Middle frontal gyrus (tissue), 1 donor: ENCODE measurements at regions not wholly inside any gene's neighbourhood (a gene's known extent, or its start where the extent isn't known, plus 50 kb on each side); places are given as distances from the start of the nearest gene placed in this dataset.
"Not testable (repeated sequence)": the region's sequence is repeated elsewhere in the genome, so short reads cannot be mapped to it uniquely, and the experiment has no call there.

Experiments used
- DNase-seq: peaks from one replicate; pipeline ENCODE4 v3.0.0-alpha.2; 2015; ENCODE audit warnings: low spot score; ENCODE audit errors: extremely low spot score

DNA sequence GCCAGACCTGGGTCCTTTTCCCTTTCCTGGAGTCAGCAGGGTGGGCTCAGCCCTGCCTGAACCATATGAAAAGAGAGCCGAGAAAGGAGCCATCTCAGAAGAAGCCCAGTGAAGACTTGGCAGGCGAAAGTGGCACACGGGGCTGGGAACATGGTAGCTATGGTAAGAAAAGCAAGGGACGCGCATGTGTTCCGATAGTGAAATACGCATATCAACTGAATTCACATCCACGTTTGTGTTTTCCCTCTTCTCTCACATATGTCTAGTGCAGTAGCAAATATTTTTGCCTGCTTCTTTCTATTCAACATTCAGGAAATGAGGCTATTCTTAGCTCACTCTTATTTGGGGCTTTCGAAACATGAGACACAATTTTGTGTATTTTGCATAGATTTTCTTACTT lies 54.1 kb upstream of the PEG3 start:
- DNase-seq, result no peak

DNA sequence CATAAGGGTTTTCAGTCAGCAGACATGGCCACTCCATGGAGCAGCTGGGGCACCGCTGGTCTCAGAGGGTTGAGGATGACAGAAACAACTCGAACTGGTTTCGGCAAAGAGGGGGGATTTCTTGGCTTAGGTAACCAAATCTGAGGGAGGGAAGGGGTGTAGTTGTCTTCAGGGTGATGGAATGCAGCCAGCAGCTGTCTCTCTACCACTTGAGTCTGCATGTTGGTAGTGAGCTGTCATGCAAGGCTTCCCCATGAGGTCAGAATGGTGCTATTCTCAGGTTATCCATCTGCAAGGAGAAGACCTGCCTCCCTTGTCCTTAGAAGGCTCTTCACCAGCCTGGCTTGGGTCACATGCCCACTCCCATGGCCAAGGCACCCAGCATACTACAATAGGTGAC lies 55.6 kb upstream of the PEG3 start:
- no peak for DNase-seq

DNA sequence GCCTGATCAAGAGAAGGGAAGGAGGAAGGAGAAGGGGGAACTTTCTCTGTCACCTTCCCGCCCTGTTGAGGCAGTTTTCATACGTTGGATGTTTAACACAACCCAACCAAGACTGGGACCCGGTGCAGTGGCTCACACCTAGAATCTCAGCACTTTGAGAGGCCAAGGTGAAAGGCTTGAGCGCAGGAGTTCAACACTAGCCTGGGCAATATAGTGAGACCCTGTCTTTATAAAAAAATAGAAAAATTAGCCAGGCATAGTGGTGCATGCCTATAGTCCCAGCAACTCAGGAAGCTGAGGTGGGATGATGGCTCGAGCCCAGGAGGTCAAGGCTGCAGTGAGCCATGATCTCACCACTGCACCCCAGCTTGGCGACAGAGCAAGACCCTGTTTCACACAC lies 59.4 kb upstream of the PEG3 start:
- DNase-seq, result no peak

DNA sequence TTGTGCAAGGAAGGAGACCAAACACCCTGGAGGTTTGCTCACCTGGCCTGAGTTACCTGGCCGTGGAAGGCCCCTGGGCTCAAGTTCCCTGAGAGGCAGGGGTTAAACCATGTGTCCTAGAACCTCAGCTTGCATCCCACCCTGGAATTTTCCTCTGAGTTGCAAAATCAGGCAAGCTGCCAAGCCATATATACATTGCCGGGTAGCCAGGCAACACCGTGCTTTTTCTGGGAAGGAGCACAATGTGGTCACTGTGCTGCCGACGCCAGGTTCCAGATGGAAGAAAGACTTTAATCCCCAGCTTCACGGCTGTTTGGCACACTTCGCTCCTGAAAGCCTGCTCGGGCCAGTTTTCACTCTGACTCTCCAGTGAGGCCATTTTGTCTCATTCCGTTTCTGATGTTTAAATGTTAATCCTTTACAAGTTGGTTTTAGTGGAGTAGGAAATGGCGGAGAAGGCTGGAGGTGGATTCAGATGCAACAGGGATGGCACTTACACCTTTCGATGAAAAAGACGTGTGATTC lies 60.1 kb upstream of the PEG3 start:
- no peak for DNase-seq

DNA sequence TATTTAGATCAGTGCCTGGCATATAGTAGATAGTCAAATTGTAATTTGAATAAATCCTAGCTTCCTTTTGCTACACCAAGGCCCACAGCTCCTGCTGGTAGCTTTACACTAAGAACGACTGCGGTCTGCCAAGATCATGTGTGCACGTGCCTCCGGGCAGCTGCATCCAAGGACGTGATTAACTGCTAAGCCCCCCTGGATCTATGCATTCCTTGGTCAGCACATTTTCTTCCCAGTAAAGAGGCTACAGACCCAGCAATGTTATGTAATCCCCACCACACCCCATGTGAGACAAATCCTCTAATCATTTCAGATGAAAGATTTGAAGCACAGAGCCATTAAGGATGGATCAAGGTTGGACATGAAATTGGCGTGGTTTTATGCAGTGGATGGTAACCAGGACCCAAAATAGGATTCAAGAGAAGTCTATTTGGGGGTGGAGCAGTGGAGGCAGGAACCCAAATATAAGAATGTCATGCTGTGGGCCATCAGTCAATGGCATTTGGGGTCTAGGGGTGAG lies 65.2 kb upstream of the PEG3 start:
- DNase-seq, result no peak

DNA sequence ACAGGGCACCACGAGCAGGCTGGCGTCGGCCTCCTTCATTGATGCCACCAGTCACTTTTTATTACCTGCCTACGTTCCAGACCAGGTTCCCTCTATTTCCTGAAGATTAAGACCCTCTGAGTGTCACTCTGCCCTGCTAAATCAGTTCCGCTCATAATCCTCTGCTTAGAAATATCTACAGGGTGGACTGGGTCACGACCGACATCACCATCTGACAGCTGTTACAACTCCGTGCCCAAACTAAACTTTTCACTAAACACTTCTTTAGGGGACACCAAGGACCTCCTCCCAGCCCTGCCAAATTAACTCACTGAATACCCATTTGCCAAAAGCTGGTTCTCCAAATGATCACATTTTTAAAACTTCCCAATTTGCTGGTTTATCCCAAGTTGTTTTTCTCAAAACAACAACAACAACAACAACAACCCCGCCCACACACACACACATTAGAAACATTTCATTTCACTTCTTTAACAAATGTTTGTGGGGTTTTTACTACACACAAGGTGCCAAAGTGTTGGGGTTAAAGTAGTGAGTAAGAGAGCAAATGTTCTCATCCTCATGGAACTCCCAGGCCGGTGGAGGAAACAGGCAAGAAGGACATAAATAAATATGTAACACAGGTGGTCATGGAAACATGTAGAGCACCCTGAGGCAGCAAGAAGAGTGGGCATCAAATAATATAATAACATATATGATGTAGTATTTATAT lies 72.0 kb upstream of the PEG3 start:
- no peak for DNase-seq

- not testable (repeated sequence) for DNase-seq
Observed at GRCh38 chr19:56913113-56913455, 72.6 kb upstream of the PEG3 start.

DNA sequence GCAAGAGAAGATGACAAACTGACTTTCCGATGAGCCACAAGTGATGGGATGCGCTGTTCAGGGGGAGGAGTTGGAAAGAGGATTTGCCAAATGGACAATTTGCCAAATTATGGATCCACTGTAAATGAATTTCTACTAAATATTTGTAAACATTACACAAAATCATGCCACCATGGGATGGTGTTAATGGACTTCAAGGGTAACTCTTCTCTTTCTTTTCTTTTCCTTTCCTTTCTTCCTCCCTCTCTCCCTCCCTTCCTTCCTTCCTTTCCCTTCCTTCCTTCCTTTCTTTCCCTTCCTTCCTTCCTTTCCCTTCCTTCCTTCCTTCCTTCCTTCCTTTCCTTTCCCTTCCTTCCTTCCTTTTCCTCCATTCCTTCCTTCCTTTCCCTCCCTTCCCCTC lies 76.0 kb upstream of the PEG3 start:
- DNase-seq, result no peak

DNA sequence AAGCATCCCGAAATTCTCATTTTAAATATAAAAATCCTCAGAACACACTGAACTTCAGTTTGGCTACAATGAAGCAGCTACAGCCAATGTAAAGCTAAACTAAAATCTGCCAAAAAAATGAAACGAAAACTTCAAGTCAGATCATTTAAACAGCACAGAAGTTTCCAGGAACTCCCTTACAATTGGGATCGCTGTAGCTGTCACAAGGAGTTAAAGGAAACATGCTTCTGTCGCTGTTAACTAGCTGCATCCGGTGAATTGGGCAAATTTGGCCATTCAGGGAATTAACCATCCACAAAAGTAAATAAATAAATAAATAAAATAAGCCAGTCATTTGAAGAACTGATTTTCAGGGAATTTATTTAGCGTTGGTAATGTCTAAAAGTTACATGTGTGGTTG lies 77.0 kb upstream of the PEG3 start:
- no peak for DNase-seq

GRCh38 chr19:56917998-56918397 lies 77.5 kb upstream of the PEG3 start:
- no peak for DNase-seq

GRCh38 chr19:56918682-56919307 lies 78.3 kb upstream of the PEG3 start:
- DNase-seq, result no peak

DNA sequence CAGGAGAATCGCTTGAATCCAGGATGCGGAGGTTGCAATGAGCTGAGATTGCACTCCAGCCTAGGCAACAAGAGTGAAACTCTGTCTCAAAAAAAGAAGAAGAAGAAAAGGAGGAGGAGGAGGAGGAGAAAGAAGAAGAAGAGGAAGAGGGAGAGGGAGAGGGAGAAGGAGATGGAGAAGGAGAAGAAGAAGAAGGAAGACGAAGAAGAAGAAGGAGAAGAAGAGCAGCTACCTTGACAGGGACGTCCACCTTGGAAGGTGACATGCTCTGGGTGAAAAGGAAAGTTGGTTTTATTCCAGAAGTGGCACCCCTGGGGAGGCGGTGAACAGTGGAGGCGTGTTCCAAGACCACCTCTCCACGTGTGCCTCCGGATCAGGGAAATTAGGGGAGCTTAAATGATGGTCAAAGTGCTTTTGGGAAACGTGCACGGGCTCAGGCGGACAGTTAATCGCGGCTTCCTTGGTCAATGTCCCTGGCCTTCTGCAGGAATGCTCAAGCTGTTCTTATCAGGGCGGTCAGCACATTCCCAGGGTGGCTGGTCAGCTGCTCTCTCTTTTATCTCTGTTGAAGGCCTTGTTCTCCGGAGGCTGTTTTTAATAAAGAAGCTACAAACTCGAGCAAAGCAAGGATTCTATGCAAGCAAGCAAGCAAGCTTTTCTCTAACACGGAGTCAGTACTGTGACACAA lies 78.9 kb upstream of the PEG3 start:
- DNase-seq, result no peak

- not testable (repeated sequence) for DNase-seq
Observed at GRCh38 chr19:56926094-56926493, 85.6 kb upstream of the PEG3 start.

DNA sequence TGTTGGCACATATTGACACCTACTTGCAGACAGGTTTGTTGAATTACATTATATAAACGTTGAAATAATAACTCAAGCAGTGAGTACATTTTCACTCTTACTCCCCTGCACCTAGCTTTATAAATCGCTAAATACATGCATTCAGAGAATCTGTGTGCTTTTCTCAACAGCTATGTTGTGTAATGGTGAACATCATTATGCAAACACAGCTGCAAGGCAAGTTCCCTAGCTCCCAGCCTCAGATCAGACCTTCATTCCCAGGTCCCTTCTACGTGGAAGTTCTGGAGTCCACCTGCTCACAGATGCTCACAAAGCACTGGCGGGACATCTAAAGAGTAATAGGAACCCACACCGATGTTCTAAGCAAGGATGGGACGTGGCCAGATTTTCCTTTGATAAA lies 86.8 kb upstream of the PEG3 start:
- no peak for DNase-seq

- DNase-seq, result no peak
Observed at GRCh38 chr19:56927791-56928207, 87.3 kb upstream of the PEG3 start.

DNA sequence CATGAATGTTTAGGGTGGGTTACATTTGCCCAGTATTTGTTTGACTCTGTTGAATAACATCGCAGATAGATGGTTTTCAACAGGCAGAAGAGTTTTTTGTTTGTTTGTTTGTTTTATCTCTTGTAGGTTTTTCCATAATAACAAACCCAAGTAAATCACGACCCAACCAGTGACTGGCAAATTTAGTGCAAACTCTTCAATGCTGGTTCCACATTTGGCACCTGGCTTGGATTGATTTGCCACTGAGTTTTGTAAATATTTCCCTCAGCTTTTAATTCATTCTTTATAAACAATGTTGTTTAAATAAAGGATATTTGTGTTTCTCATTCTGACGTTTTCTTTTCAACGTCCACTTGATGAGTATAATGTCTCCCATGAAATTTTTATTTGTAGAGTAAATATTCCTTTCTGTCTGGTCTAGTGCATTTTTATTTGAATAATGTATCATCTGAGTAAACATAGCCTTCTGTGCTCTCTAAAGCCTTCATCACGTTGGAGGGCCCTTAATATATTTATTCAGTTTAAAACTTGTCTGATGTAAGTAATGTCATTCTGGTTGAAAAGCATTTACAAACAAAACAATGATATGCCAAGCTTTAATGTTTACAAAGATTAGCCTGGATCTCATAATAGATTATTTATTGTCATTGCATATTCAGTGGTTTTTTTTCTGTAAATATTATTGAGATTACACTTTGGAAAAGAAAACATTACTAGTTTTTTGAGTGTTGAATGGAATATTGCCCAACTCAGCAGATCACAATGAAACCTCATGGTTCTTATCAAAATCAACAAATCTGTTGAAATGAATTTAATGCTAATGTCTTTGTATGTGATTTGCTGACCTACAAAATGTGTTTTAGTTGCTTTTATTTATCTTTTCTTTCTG lies 90.4 kb upstream of the PEG3 start:
- DNase-seq, result no peak

GRCh38 chr19:56933014-56933705 lies 92.6 kb upstream of the PEG3 start:
- DNase-seq, result no peak

- no peak for DNase-seq
Observed at GRCh38 chr19:56934438-56935090, 94.0 kb upstream of the PEG3 start.

- DNase-seq, result no peak
Observed at GRCh38 chr19:56939951-56940350, 99.4 kb upstream of the PEG3 start.

GRCh38 chr19:56942756-56943155 lies 102.2 kb upstream of the PEG3 start:
- no peak for DNase-seq
